ENCODE measurements at regions not wholly inside any gene's neighbourhood (a gene's known extent, or its start where the extent isn't known, plus 50 kb on each side); places are given as distances from the start of the nearest gene placed in this dataset.

DNA sequence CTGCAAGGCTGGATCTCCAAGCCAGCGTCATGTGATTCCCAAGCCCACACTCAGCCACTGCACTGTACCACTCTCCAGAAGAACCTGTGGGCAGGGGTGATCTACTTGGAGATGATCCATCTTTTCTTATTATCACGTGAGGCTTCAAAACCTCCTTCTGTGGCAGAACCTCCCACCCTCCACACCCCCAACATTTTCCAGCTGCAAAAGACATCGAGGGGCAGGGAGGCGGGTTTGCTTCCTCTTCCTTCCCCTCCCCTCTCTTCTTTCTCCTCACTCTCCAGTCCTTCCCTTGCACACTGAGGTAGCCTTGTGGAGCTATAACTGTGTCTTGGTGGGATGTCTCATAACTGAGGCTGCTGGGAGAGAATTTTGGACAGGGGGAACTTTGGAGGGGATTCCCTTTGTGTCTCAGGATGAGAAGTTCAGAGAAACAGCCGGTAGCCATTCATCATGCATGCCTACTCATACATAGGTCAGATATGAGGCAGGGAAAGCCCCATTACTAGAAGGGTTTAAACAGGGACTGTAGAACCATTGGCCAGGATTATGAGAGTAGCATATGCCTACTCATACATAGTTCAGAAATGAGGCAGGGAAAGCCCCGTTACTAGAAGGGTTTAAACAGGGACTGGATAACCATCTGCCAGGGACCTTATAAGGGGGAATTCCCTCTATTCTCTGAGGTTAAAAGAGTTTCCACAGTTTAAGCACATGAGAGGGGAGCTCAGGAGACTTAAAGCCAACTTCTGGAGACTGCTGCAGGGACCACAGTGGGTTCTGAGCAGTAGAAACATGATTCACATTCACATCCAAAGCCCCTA, 420.7 kb upstream of the CADM1 start:
- TF ChIP-seq CTCF (IDR thresholded peaks at IDR 0.05; ENCODE audit: low read depth, low read length) (no peak), EZH2phosphoT487 (IDR thresholded peaks at IDR 0.05; ENCODE audit: low read depth) (0 out of 2 replicates have a peak, but pooled peaks have one; percentile 64)

All from OCI-LY3 (cell line).